HG02981 (cell line): ENCODE measurements at regions not wholly inside any gene's neighbourhood (a gene's known extent, or its start where the extent isn't known, plus 50 kb on each side); places are given as distances from the start of the nearest gene placed in this dataset.
"Not testable (repeated sequence)": the region's sequence is repeated elsewhere in the genome, so short reads cannot be mapped to it uniquely, and the experiment has no call there.

Source experiments
- ATAC-seq: cut with Tn5 transposase; IDR thresholded peaks from one replicate; pipeline ENCODE4 v1.9.1; 2021; ENCODE audit warnings: mild to moderate bottlenecking, moderate library complexity; ENCODE audit not compliant: unreplicated experiment

DNA sequence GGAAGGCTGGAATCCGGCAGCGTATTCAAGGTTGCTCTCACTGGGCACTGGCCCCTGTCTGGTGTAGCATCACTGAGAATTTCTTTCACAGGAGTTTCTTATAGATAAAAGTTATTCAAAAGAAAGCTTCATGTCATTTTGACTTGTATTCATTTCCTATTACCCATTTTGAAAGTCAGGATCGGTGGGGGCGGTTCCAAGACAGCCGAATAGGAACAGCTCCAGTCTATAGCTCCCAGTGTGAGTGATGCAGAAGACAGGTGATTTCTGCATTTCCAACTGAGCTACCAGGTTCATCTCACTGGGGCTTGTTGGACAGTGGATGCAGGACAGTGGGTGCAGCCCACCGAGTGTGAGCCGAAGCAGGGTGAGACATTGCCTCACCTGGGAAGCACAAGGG lies 51.5 kb upstream of the CDC42EP3 start:
- not testable (repeated sequence) for ATAC-seq

DNA sequence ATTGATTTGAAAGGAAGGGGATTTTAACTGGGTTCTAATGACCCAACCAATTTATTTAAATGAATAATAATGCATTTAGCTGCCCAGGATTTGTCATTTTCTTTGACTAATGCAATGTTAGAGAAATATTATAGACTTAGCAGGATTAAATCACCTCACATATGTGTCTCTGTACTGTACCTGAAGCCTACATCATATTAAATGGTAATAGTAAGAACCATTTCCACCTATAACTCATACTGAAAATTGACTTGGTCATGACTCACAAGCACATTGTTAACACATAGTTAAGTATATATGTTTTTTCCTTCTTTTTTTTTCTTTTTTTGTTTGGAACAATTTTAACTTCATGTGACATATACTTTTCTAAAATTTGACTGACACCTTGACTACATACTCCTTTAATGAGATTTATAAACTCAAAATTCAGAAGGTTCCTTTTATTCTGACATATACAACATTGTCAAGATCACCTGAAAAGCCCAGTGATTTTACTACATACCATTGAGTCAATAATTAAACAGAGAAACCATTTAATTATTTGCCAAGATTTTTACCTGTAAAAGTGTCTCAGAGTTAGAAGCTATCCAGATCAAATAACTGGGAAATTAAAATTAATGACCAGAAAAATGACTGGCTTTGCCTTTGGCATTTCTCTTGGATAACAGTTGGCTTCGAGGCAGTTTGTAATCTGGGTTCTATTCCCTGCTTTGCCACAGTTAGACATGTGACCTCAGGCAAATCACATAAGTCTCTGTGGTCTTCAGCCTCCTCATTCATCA lies 58.8 kb upstream of the CDC42EP3 start:
- ATAC-seq, result no peak

DNA sequence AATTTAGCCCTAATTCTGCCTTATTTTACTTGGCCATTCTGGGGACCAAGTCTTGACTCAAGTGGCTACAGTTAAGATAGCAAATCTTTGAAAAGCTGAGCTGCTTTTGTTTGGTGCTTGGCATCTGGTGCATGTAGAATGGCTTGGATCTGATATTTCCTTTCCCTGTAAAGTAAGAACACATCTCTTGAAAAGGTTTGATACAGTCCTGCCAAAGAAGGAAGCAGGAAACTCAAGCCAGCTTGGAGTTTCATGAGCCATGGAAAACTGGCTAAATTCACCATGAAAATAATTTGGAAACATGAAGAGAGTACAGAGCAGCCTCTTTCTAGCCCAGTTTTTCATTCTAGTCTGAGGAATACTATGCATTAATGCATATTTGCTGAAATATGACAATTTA lies 61.0 kb upstream of the CDC42EP3 start:
- not testable (repeated sequence) for ATAC-seq

DNA sequence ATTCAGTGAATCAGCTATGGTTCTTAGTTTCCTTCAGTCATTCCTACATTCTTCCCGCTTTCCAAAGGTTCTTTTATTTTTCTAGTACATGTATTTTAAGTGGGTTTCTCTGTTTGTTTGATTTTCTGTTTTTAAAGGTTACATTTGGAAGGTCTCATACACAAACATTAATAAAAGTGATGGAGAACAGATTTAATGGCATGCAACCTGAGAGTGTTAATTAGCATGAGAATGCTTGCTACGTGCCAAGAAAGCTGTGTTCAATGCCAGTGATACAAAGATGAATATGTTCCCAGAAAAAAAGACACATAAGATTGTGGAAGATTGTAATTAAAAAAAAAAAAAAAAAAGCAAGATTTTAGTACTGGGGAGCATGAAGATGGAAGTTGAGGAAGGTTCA lies 61.8 kb upstream of the CDC42EP3 start:
- no peak for ATAC-seq

DNA sequence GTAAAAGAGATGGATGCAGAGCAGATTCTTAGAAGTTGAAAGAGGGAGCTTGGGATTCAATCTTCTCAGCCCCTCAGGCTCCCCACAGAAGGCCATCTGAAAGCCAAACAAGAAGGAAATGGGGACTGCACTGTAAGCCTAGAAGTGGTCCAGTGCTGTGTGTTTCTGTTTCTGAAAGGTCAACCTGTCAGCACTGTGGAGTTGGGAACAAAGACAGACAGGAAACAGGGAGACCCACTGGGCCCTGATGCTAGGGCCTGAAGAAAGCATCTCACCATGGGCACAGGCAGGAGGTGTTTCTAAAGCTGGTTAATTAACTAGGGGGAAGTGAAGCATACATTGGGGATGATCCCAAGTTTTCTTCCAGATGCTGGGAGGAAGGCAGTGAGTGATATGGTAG lies 62.5 kb upstream of the CDC42EP3 start:
- ATAC-seq, result not testable (repeated sequence)

DNA sequence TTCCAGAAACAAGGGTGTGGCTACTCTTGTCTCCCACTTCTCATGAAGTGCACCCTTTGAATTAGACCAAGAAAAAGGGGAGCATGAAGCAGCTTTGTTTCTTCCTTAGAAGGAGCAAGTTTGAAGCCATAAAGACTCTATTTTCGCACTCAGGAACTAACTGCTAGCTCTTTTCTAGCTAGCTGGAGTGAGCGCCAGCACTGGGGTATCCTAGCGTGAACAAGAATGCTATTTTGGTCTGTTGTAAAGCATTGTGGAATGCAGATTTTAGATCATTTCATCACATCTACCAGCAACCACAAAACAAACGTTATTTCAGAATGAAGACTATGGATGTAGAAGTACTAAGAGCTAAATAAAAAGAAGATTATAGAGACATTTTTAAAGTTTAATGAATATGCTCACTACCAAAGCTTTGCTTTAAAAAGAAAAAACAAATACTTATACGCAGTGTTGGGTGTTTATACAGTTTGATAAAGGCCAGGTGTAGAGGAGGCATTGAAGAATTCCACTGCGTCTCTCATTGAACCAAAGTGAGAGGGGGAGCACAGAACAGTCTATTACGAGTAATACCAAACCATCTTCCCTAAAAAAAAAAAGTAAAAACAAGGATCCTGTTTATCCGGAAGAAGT lies 63.6 kb upstream of the CDC42EP3 start:
- not testable (repeated sequence) for ATAC-seq

DNA sequence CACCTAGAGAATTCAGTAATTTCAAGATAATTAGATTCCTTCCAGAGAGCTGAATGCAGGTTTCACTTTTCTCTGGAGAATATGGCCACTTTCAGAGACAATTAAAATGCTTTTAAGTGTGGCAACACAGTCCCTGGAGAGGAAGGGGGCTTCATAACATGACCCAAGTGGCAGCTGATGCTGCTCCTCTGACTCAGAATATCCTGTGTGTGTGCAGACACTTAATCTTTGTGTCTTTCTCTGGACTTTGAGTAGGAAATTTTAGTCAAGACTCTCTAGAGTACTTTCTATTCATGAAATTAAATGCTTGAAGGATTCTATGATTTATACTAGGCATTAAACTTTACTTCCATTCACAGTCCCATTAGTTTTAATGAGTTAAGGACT lies 64.1 kb upstream of the CDC42EP3 start:
- not testable (repeated sequence) for ATAC-seq

DNA sequence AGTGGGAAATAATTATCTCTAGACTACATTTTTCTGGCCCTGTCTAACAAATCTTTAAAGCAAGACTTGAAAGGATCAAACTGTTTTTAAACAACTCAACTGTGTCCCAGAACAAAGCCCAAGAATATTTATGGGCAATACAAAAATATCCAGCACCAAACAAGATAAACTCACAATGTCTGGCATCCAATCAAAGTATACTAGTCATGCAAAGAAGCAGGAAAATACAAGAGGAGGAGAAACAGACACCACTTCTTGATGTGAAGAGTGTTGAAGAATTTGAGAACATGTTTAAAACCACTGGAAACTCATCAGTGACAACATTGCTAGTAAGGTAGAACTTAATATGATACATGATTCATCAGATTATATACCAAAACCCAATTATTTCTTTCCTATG lies 66.1 kb upstream of the CDC42EP3 start:
- no peak for ATAC-seq

DNA sequence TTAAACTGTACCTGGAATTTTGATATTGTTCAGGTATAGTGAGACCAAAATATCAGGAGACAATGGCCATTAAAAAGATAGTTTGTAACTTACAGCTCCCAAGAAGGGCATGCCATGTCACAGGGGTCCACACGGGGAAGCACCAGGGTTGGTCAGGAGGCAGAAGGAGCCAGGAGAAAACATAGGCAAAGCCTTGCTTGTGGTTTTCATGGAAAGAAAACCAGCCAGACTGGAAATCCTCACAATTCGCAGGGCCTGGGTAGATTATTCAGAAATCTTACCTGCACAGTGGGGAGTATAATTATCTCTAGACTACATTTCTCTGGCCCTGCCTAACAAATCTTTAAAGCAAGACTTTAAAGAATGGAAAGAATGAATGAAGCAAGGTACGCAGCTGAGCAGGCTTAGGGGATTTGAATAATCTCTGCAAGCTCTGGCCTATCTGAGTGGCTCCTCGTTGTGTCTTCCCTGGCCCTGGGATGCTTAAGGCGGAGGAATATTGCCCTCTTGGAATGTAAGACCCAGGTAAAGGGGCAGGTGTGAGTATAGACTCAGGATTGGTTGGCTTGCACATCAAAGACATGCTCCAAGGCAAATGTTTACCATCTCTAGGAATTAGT lies 66.9 kb upstream of the CDC42EP3 start:
- no peak for ATAC-seq

DNA sequence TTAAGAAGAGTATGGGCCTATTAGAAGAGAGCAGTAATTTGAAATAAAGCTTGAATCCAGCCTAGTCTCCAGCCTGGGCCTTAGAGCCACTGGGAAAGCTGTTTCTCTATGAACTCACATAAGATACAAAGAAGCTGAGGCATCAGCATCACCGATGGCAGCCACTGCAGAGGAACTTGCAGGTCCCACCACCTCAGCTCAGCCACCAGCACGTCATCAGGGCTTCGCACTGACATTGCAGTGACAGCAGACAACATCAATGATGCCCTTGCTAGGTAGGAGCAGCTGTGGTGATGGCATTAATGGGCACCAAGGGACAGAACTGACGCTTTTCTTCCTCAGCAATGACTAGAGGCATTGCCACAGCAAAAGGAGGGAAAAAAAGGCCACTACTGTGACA lies 67.7 kb upstream of the CDC42EP3 start:
- no peak for ATAC-seq

DNA sequence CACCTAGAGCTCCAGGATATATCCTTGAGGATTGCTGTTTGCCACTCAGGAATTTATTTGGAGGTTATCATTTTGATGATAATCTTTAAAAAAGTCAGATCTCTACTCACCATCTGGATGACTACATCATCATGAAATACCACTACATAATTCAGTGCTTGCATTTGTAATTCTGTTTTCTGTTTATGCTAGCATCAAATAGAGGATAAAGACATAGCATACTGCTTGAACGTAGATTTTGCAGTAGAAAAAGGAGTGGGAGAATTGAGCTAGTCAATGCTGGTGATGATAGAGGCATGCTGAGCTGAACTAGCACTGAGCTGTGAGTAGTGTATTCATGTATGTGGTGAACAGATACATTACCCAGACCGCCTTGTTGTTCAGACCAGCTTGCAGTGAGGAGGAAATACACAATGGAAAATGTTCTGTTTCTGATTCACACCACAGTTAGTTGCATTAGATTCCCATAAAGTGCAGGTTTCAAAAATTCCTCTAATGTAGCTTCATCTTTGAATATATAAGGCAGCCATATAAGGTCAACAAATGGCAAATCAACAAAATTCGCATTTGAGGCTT lies 68.8 kb upstream of the CDC42EP3 start:
- ATAC-seq, result no peak

DNA sequence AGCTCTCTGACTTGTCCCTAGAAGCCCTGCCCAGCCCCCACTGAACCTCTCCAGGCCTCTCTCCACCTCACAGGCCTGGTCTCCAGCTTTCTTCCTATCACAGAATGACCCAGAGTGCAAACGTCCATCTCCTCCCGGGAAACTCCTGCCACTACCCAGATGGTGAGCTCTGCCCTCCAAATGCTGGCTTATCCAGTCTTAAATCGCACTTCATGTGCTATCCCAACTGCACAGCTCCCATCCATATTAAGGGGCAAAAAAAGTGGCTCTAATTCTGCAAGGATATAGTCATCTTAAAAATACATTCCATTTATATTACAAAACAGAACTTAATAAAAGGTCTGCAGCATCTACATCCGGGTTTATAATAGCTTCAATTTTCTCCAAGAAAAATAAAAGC lies 70.8 kb upstream of the CDC42EP3 start:
- ATAC-seq, result no peak

DNA sequence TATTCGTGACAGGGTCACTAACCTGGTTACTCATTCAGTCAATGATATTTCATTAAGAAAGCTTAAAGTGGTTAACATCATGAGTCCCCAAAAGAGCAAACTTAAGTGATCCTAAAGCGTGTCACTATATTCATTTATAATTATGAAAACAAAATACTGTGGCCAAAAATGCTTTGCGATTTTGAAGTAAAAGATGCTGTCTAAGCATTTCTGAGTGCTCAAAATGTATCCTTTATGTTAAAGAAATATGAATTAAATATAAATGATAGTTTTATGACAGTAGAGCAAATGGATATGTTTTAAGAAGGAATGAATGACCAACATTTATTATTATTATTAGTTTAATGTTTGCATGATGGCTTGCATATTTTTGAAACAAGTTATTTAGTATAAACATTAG lies 72.6 kb upstream of the CDC42EP3 start:
- no peak for ATAC-seq

DNA sequence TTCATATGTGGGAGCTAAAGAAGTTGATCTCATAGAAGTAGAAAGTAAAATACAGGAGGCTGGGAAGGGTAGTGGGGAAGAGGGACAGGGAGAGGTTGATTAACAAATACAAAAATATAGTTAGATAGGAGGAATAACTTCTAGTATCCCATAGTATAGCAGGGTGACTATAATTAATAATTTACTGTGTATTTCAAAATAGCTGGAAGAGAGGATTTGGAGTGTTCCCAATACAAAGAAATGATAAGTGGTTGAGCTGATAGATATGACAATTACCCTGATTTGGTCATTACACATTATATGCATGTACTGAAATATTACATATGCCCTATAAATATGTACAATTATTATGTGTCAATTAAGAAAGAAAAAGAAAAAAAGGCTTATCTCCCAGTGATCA lies 73.5 kb upstream of the CDC42EP3 start:
- not testable (repeated sequence) for ATAC-seq

DNA sequence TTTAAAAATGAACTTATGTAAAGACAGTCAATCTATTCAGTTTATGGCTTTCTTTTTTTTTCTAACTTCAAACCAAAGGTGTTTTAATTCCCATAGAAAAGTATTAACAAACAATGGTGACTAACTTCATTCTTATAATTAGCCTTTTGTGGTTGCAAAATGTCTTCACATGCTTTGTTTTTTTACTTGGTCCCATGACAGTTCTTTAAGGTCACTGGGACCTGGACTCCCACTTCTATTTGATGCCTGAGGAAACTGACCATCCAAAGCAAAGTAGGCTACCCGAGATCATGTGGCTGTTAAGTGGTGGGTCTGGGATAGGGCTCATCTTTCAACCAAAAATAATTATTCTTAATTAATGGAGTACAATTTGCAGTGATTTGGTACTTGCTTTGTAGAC lies 74.6 kb upstream of the CDC42EP3 start:
- ATAC-seq, result not testable (repeated sequence)

DNA sequence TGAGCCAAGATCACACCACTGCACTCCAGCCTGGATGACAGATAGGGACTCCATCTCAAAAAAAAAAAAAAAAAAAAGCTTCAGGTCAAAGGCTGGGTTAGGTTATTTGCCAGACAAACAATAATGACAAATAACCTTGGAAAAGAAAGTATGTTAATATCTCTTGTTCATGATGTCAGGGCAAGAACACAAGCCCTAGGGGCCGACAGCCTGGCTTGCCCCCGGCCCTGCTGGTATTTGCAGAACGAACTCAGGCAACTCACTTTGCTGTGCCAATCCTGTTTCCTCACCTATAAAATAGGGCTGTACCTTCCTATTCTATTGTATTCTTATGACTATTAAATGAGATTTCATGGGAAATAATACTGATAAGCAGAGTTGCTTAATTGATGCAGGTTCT lies 75.4 kb upstream of the CDC42EP3 start:
- no peak for ATAC-seq

DNA sequence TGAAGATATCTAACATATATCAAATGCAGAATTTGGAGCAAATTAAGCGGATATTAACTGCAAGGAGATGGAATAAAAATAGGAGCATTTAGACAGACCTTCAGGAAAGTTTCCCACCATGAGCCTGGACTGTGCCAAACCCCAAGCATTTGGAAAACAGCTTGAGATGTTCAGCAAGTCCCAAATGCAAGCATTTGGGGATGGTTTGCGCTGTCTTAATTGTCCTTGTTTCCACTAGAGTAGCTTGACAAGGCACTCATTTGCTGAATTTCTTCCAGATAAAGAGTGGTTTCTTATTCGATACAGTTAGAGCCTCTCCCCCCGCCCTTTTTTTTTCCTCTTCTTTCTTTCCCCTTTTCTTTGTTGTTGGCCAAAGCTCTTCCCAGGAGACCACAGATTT lies 77.1 kb upstream of the CDC42EP3 start:
- no peak for ATAC-seq

DNA sequence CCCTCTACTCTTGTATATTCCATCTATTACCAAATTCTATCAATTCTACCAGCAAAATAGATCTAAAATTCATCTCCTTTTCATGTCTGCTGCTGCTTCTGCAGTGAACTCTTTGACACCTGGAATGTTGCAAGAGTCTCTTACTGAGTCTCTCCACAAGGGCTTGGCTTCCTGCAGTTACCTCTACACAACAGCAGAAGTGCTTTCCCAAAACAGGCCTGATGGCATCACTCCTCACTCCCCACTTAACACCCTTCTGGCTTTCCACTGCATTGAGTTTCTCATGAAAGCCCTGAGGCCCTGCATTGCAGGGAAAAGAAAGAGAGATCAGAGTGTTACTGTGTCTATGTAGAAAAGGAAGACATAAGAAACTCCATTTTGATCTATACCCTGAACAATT lies 78.8 kb upstream of the CDC42EP3 start:
- ATAC-seq, result not testable (repeated sequence)

DNA sequence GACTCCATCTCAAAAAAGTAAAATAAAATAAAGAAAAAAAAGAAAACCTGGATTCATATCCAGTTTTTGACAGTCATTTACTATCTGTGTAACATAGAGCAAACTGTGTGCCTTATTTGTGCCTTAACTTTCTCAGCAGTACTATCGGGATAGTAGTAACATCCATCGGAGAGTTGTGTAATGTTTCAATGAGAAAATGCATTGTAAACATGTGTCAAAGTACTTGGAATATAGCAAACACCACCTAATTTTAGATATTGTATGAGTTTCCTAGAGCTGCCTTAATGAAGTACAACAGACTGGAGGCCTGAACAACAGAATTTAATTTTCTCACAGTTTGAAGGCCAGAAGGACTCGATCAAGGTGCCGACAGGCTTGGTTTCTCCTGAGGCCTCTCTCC lies 81.3 kb upstream of the CDC42EP3 start:
- ATAC-seq, result no peak

DNA sequence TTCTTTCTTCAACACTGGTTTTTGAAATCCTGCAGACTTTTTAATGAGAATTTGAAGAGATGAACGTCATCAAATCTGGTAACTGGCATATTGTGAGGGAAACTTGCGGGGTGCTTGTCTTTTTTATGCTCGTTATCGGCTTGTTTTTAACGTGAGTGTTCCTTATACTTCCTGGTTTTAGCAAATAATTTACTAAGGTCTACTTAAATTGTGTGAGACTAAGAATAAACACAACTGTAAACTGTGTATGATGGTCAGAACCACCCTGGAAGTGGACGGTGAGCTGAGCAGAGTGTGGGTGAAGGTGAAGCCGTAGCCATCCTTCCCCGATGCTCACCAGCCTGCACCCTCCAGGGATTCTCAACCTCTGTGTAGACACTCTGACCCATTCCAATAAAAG lies 82.3 kb upstream of the CDC42EP3 start:
- ATAC-seq, result no peak

DNA sequence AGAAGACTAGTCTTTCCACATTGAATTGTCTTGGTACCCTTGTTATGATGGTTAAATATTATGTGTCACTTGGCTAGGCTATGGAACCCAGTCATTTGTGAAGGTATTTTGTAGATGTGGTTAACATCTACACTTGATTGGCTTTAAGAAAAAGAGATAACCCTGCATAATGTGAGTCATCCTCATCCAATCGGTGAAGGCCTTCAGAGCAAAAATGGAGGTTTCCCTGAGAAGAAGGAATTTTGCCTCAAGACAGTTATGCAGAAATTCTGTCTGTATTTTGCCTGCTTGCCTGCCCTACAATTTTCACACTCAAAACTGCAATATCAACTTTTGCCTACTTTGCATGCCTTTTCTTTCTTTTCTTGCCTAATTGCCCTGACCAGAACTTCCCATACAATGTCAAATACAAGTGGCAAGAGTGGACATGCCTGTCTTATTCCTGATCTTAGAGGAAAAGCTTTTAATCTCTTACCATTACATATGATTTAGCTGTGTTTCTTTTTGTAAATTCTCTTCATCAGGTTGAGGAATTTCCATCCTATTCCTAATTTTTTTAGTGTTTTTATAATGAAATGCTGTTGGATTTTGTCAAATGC lies 84.6 kb upstream of the CDC42EP3 start:
- ATAC-seq, result not testable (repeated sequence)
